ENCODE measurements at regions not wholly inside any gene's neighbourhood (a gene's known extent, or its start where the extent isn't known, plus 50 kb on each side); places are given as distances from the start of the nearest gene placed in this dataset.

- Histone ChIP-seq H3K36me3 (replicated peaks; ENCODE audit: insufficient read depth, low read depth) (no peaks in the 10 kb centered on the region), H3K9me3 (ENCODE audit: low read depth) (no peaks in the 10 kb centered on the region), H3K4me1 (ENCODE audit: insufficient read depth) (no peaks in the 10 kb centered on the region), H4K20me1 (ENCODE audit: insufficient read depth, poor library complexity, severe bottlenecking) (no peaks in the 10 kb centered on the region), H3K79me2 (no peaks in the 10 kb centered on the region), H3K4me2 (no peak overlapping the region), H2AFZ (no peak overlapping the region), H3K4me3 (no peak overlapping the region), H3K9me2 (replicated peaks; ENCODE audit: insufficient read depth) (no peaks in the 10 kb centered on the region), H3K27ac (no peak overlapping the region), H3K27me3 (no peaks in the 10 kb centered on the region)
- TF ChIP-seq EZH2 (IDR thresholded peaks at IDR 0.05; ENCODE audit: borderline replicate concordance) (no peak), EZH2phosphoT487 (IDR thresholded peaks at IDR 0.05; ENCODE audit: low read depth, severe bottlenecking, unreplicated experiment) (no peak), CTCF (IDR thresholded peaks at IDR 0.05; ENCODE audit: poor library complexity) (no peak)
- no peak for DNase-seq (ENCODE audit: low spot score)
- WGBS (ENCODE audit: low lambda C conversion rate, missing lambda C conversion rate), result 89% methylated on average over 2 of the region's 2 CpGs
Observed at GRCh38 chr18:28571929-28572328, 395.0 kb upstream of the CDH2 start.

- no peaks in the 10 kb centered on the region for H3K36me3 ChIP-seq (replicated peaks; ENCODE audit: insufficient read depth, low read depth)
- H4K20me1 ChIP-seq (ENCODE audit: insufficient read depth, poor library complexity, severe bottlenecking), result no peaks in the 10 kb centered on the region
- no peaks in the 10 kb centered on the region for H3K4me1 ChIP-seq (ENCODE audit: insufficient read depth)
- H3K27me3 ChIP-seq, result no peaks in the 10 kb centered on the region
- H3K9me2 ChIP-seq (replicated peaks; ENCODE audit: insufficient read depth), result no peaks in the 10 kb centered on the region
- no peak for DNase-seq (ENCODE audit: low spot score)
- H3K4me3 ChIP-seq, result no peak overlapping the region
- H2AFZ ChIP-seq, result no peak overlapping the region
- H3K79me2 ChIP-seq, result no peaks in the 10 kb centered on the region
- H3K4me2 ChIP-seq, result no peak overlapping the region
- TF ChIP-seq EZH2 (IDR thresholded peaks at IDR 0.05; ENCODE audit: borderline replicate concordance) (no peak), EZH2phosphoT487 (IDR thresholded peaks at IDR 0.05; ENCODE audit: low read depth, severe bottlenecking, unreplicated experiment) (no peak)
- H3K27ac ChIP-seq, result no peak overlapping the region
- H3K9me3 ChIP-seq (ENCODE audit: low read depth), result no peaks in the 10 kb centered on the region
Observed at GRCh38 chr18:28560331-28560730, 383.4 kb upstream of the CDH2 start.

GRCh38 chr18:28559511-28559910 is 382.6 kb upstream of the CDH2 start:
- WGBS (ENCODE audit: low lambda C conversion rate, missing lambda C conversion rate), result 73% methylated on average over 1 of the region's 1 CpG
- no peaks in the 10 kb centered on the region for H3K9me3 ChIP-seq (ENCODE audit: low read depth)

GRCh38 chr18:28541934-28542333 is 365.0 kb upstream of the CDH2 start:
- Histone ChIP-seq H3K36me3 (replicated peaks; ENCODE audit: insufficient read depth, low read depth) (no peaks in the 10 kb centered on the region), H3K9me2 (replicated peaks; ENCODE audit: insufficient read depth) (no peaks in the 10 kb centered on the region), H3K27me3 (no peaks in the 10 kb centered on the region), H3K27ac (no peak overlapping the region), H2AFZ (no peak overlapping the region), H3K79me2 (no peaks in the 10 kb centered on the region), H4K20me1 (ENCODE audit: insufficient read depth, poor library complexity, severe bottlenecking) (no peaks in the 10 kb centered on the region), H3K4me1 (ENCODE audit: insufficient read depth) (no peaks in the 10 kb centered on the region), H3K9me3 (ENCODE audit: low read depth) (no peaks in the 10 kb centered on the region), H3K4me3 (no peak overlapping the region), H3K4me2 (no peak overlapping the region)
- DNase-seq (ENCODE audit: low spot score), result no peak
- WGBS (ENCODE audit: low lambda C conversion rate, missing lambda C conversion rate), result 69% methylated on average over 4 of the region's 4 CpGs
- TF ChIP-seq EZH2 (IDR thresholded peaks at IDR 0.05; ENCODE audit: borderline replicate concordance), result no peak
- TF ChIP-seq CTCF (IDR thresholded peaks at IDR 0.05; ENCODE audit: poor library complexity), result no peak
- TF ChIP-seq EZH2phosphoT487 (IDR thresholded peaks at IDR 0.05; ENCODE audit: low read depth, severe bottlenecking, unreplicated experiment), result no peak

More at GRCh38 chr18:28559511-28559910, 382.6 kb upstream of the CDH2 start:
- Histone ChIP-seq H2AFZ (no peak overlapping the region), H3K27ac (no peak overlapping the region), H3K4me3 (no peak overlapping the region), H4K20me1 (ENCODE audit: insufficient read depth, poor library complexity, severe bottlenecking) (no peaks in the 10 kb centered on the region), H3K4me1 (ENCODE audit: insufficient read depth) (no peaks in the 10 kb centered on the region), H3K27me3 (no peaks in the 10 kb centered on the region), H3K36me3 (replicated peaks; ENCODE audit: insufficient read depth, low read depth) (no peaks in the 10 kb centered on the region), H3K9me2 (replicated peaks; ENCODE audit: insufficient read depth) (no peaks in the 10 kb centered on the region), H3K79me2 (no peaks in the 10 kb centered on the region), H3K4me2 (no peak overlapping the region)
- no peak for DNase-seq (ENCODE audit: low spot score)
- TF ChIP-seq EZH2phosphoT487 (IDR thresholded peaks at IDR 0.05; ENCODE audit: low read depth, severe bottlenecking, unreplicated experiment) (no peak), CTCF (IDR thresholded peaks at IDR 0.05; ENCODE audit: poor library complexity) (no peak), EZH2 (IDR thresholded peaks at IDR 0.05; ENCODE audit: borderline replicate concordance) (no peak)

Measured in hepatocyte (in vitro differentiated cells).